GM19395 (cell line): ENCODE measurements at regions not wholly inside any gene's neighbourhood (a gene's known extent, or its start where the extent isn't known, plus 50 kb on each side); places are given as distances from the start of the nearest gene placed in this dataset.
"Not testable (repeated sequence)": the region's sequence is repeated elsewhere in the genome, so short reads cannot be mapped to it uniquely, and the experiment has no call there.

Experiments
- ATAC-seq: cut with Tn5 transposase; IDR thresholded peaks from one replicate; pipeline ENCODE4 v1.9.1; 2021; ENCODE audit warnings: mild to moderate bottlenecking, moderate library complexity; ENCODE audit not compliant: unreplicated experiment

DNA sequence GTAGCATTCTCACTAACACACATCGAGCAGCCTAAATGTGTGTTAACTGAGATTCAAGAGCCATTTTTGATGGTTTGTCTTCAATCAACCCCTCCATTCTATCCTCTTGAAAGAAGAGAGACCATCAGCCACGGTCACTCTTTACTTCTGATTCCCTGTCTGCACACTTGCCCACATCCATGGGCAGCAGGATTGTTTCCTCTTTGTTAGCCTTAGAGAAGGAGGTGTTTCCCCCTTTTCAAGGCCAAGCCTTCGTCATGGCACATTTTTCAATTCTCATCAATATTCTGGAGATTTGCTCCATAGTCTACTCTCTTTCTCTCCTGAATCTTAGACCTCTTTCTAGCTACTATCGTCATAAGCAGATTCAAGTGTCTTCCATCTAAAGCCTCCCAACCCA lies 522.4 kb upstream of the NAALADL2 start:
- ATAC-seq, result no peak

GRCh38 chr3:174337227-174337626 lies 521.9 kb upstream of the NAALADL2 start:
- ATAC-seq, result no peak

DNA sequence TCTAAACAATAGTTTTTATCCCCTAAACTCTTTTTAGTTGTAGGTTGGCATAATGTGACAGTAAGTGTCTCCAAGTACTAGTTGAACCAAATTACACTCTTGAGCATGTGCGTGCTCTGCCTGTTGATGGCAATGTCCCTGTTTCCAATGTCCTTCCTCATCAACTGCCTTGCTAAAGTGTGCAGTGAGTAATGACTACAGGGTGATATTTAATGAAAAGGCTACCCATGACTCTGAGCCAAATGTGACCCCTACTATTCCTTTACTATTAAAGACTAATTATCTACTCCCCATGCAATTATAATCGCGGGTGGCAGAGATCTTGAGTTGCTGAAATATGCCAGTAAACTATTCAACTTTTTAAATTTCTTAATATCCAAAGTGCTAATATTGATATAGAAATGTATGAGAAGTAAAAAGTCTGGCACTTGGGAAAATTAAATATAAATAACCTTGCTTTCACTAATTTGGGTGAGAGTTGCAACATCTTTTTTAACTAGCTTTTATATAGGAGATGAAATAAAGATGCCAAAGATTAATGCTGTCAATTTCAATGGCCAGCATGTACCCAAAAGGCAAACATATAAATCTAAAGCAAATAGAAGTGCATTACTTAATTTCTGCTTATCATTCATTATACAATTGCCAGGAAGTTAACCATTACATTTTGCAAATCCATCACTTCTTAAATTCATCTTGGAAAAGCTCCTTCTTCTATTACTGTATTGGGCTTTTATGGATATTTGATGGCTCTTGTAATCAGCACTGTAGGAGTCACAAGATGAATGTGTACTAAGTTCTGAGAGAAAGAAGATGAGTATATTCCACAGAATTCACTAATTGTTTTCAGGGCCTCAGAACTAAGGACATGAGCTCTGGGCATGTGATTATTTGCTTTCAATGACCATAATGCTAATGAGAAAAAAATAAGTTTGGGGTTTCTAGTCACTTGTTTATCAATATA lies 518.2 kb upstream of the NAALADL2 start:
- no peak for ATAC-seq

DNA sequence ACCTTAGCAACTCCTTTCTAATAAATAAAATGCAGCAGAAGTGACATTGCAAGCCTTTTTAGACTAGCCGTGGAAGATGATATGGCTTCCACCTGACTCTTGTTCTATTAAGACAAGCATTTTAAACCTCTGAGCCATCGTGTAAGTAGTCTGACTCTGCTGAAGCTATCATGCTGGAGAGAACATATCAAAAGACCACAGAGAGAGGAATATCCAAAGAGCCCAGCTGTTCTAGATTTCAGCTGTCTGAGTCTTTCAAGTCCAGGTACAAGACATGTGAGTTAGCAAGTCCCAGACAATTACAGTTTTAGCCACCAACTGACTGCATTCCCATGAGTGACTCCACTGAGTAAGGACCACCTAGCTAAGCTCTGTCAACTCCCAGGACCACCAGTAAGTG lies 517.0 kb upstream of the NAALADL2 start:
- ATAC-seq, result no peak

GRCh38 chr3:174342941-174343501 lies 516.1 kb upstream of the NAALADL2 start:
- no peak for ATAC-seq

DNA sequence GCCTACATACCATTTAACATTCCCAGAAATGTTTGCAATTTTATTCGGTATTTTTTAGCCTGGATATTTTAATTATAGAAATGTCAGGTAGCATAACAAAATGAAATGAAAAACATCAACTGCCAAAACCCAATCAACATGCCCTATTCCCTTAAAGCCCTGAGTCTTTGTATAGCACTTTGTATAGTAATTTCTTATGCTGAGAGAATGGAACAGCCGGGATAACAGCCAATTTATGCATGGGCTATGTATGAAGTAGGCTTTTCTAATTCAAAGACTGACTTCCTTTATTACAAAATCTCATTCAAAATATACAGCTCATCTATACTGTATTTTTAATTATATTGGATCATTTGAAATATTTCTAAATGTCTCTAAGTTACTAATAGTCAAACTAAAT lies 513.0 kb upstream of the NAALADL2 start:
- ATAC-seq, result no peak

DNA sequence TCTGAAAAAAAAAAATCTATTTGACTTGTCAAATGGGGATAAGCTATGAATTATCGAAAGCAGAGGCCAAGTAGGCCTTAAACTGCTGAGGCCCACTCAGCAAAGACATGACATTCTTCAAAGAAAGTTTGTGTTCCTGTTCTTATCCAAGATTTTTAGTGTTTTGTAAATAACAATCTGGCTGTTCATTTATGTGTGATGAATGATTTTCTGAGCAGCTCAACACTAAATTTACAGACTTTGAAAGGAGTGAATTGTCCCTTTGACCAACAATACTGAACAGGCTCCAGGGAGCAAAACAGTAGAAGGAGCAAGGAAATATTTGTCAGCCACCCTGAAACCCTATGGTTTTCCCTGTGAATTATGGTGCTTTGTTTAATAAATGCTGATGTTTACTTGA lies 512.6 kb upstream of the NAALADL2 start:
- no peak for ATAC-seq

DNA sequence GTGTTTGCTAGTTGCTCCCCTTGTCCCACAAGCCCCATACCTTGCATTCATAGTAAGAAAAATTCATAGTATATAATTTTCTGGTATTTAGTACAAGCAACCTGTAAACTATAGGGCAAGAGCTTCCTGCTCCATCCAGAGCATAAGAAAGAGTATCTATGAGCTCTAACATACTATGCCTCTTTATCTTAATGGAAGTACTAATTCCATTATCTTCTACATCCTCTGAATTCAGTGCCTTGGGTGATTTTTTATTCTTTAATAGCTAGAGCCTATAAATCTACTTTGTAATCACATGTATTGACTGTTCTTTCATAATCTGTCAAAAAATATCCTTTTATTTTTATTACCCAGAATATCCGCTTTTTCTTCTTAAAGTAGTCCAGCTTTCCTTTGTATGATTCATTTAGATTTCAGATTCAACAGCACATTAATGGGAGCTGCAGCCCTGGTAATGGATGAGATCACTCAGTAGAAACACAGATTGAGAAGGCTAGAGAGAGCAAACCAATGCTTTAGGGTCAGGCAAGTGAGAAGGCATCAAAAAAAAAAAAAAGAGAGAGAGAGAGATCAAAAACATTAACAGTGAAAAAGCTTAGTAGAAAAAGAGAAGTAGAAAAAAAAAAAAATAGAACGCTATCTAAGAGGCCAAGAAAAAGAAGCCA lies 511.5 kb upstream of the NAALADL2 start:
- ATAC-seq, result no peak

- no peak for ATAC-seq
Measured at GRCh38 chr3:174352227-174352626, 506.9 kb upstream of the NAALADL2 start.

DNA sequence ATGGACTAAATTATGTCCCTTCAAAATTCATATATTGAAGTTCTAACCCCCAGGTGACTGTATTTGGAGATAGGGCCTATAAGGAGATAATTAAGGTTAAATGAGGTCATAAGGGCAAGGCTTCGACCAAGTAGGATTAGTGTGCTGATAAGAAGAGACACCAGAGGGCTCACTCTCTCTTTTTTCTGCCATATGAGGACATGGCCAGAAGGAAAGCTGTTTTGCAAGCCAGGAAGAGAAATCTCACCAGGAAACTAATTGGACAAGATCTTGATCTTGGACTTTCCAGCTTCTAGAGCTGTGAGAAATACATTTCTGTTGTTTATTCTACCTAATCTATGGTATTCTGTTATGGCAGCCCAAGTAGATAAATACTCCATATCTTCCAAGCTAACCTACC lies 503.6 kb upstream of the NAALADL2 start:
- no peak for ATAC-seq

DNA sequence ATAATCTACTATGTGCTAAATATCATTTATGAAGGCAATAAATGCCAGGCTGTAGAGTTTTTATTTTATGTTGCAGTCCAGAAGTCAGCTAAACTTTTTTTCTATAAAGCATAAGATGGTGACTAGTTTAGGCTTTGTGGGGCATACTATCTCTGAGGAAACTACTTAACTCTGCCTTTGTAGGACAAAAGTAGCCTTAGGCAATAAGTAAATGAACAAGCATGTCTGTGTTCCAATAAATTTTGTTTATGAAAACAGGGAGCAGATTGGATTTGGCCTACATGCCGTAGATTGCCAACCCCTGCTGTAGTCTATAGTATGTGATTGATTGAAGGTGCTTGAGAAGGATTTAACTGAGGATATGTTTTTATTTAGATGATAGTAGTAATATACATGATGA lies 502.5 kb upstream of the NAALADL2 start:
- ATAC-seq, result no peak

DNA sequence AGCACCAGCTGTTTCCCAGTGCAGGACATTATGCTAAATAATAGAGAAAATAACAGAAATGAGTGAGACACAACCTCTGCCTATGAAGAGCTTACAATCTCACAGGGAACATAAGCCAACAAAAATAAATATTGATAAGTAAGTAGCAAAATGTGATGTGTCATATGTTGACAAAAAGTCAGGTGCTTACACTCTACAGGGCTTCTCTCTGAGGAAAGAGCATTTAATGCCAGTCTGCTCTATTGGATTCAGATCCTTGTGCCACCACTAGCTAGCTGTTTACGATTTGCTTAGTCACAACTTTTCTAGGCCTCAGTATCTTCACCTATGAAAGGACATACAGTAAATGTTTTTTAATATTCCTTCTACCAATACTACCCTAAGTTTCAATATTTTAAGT lies 500.9 kb upstream of the NAALADL2 start:
- ATAC-seq, result no peak

- no peak for ATAC-seq
Measured at GRCh38 chr3:174362556-174362955, 496.6 kb upstream of the NAALADL2 start.

- ATAC-seq, result no peak
Measured at GRCh38 chr3:174363256-174363655, 495.9 kb upstream of the NAALADL2 start.

- no peak for ATAC-seq
Measured at GRCh38 chr3:174365796-174366195, 493.3 kb upstream of the NAALADL2 start.

DNA sequence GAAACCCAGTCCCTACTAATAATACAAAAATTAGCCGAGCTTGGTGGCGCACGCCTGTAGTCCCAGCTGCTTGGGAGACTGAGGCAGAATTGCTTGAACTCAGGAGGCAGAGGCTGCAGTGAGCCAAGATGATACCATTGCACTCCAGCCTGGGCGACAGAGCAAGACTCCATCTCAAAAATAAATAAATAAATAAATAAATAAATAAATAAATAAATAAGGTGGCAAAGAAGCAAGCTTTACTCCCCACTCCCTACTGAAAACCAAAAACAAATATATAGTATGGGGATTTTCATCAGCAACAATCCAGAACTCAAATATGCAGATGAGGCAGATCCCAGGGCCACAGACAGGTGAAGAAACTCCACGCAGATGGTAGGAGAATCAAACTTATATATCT lies 492.2 kb upstream of the NAALADL2 start:
- ATAC-seq, result not testable (repeated sequence)

- ATAC-seq, result no peak
Measured at GRCh38 chr3:174376346-174376745, 482.8 kb upstream of the NAALADL2 start.

DNA sequence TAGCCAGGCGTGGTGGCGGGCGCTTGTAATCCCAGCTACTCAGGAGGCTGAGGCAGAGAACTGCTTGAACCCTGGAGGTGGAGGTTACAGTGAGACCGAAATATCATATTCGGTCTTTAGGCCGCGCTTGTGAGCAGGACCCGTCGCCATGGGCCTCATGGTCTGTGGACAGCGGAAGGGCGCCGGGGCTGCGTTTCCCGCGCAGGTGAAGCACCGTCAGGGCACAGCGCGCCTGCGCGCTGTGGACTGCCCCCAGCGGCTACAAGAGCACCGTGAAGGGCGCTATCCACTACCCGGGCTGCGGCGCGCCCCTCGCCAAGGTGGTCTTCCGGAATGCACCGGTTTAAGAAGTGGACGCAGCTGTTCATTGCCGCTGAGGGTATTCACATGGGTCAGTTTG lies 482.0 kb upstream of the NAALADL2 start:
- no peak for ATAC-seq

DNA sequence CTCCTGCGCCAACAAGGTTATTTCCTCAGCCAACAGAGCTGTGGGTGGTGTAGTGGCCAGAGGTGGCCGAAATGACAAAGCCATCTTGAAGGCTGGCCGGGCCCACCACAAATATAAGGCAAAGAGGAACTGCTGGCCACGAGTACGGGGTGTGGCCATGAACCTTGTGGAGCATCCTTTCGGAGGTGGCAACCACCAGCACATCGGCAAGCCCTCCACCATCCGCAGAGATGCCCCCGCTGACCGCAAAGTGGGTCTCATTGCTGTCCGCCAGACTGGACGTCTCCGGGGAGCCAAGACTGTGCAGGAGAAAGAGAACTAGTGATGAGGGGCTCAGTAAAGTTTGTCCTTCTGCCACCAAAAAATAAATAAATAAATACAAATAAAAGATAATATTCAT lies 481.4 kb upstream of the NAALADL2 start:
- ATAC-seq, result no peak

- no peak for ATAC-seq
Measured at GRCh38 chr3:174382878-174383277, 476.3 kb upstream of the NAALADL2 start.

DNA sequence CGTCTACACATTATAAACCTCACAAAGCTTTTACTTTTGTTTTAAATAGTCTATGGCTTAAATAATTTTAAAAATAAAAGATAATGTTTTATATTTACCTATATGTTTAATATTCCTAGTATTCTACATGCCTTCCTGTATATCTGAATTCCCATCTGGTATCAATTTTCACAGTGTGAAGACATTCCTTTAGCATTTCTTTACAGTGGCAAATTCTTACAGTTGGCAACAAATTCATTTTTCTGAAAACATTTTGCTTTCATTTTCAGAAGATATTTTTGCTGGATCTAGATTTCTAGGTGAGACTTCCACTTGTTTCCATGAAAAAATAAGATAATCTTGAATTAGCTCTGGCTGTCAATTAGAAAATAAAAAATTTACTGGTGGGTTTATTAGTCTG lies 471.4 kb upstream of the NAALADL2 start:
- no peak for ATAC-seq

DNA sequence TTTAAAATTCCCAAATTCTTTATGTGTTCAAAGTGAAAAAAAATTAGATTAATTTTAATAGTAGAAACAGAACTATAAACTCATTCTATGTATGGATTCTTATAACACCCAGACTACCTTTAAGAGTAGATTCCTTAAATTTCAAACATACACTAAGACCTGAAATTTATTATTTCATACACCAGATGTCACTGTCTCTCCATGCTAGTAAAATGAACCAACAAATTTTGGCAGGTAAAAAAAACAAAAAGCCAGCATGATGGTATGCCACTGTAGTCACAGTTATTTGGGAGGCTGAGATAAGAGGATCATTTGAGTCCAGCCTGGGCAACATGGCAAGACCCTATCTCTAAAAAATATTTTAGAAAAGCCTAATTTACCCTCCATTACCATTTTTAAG lies 461.3 kb upstream of the NAALADL2 start:
- ATAC-seq, result no peak
